H9 (cell line): ENCODE measurements at regions not wholly inside any gene's neighbourhood (a gene's known extent, or its start where the extent isn't known, plus 50 kb on each side); places are given as distances from the start of the nearest gene placed in this dataset.

Source experiments
- DNase-seq: peaks from one replicate; pipeline ENCODE4 v3.0.0-alpha.2; 2017
- H2AFZ ChIP-seq: one replicate; pipeline ENCODE4 v1.6.1; 2013; ENCODE audit warnings: mild to moderate bottlenecking, low read length, control low read depth, moderate library complexity
- H2AK5ac ChIP-seq: 2 replicates; pipeline ENCODE4 v1.6.1; 2013; ENCODE audit warnings: low read length, control low read depth, mixed read lengths; ENCODE audit not compliant: insufficient read length
- H2BK120ac ChIP-seq: one replicate; pipeline ENCODE4 v1.6.1; 2013; ENCODE audit warnings: low read depth, mild to moderate bottlenecking, low read length, control low read depth, inconsistent platforms; ENCODE audit not compliant: poor library complexity, severe bottlenecking
- H2BK12ac ChIP-seq: 2 replicates; pipeline ENCODE4 v1.6.1; 2013; ENCODE audit warnings: low read length, control low read depth, mixed read lengths, low read depth; ENCODE audit not compliant: insufficient read length
- H2BK15ac ChIP-seq: 2 replicates; pipeline ENCODE4 v1.6.1; 2013; ENCODE audit warnings: low read depth, low read length, control low read depth
- H2BK20ac ChIP-seq: one replicate; pipeline ENCODE4 v1.6.1; 2013; ENCODE audit warnings: low read depth, mild to moderate bottlenecking, low read length, control low read depth, inconsistent platforms; ENCODE audit not compliant: poor library complexity, severe bottlenecking
- H2BK5ac ChIP-seq: 2 replicates; pipeline ENCODE4 v1.6.1; 2013; ENCODE audit warnings: low read length, control low read depth, mixed read lengths; ENCODE audit not compliant: insufficient read length
- H3K14ac ChIP-seq: 2 replicates; pipeline ENCODE4 v1.6.1; 2013; ENCODE audit warnings: low read length, control low read depth; ENCODE audit not compliant: insufficient read depth
- H3K18ac ChIP-seq: 2 replicates; pipeline ENCODE4 v1.6.1; 2013; ENCODE audit warnings: low read depth, mild to moderate bottlenecking, mixed read lengths, low read length, control low read depth; ENCODE audit not compliant: insufficient read length
- H3K23ac ChIP-seq: 2 replicates; pipeline ENCODE4 v1.6.1; 2013; ENCODE audit warnings: low read length, control low read depth, mixed read lengths, low read depth; ENCODE audit not compliant: insufficient read length
- H3K23me2 ChIP-seq: 2 replicates; pipeline ENCODE4 v1.6.1; 2013; ENCODE audit warnings: low read depth, mild to moderate bottlenecking, mixed read lengths, low read length, control low read depth; ENCODE audit not compliant: insufficient read length, poor library complexity, severe bottlenecking
- H3K27ac ChIP-seq: 2 replicates; pipeline ENCODE4 v1.5.1; 2013; ENCODE audit warnings: low read length, control low read depth, mixed read lengths, low read depth; ENCODE audit not compliant: insufficient read length
- H3K27me3 ChIP-seq: 2 replicates; pipeline ENCODE4 v1.6.1; 2013; ENCODE audit warnings: low read length, control low read depth, inconsistent platforms; ENCODE audit not compliant: insufficient read depth
- H3K4ac ChIP-seq: 2 replicates; pipeline ENCODE4 v1.6.1; 2013; ENCODE audit warnings: low read depth, mild to moderate bottlenecking, control low read depth, inconsistent platforms, low read length, moderate library complexity
- H3K4me1 ChIP-seq: 2 replicates; pipeline ENCODE4 v1.6.1; 2013; ENCODE audit warnings: low read length, control low read depth, inconsistent platforms; ENCODE audit not compliant: insufficient read depth
- H3K4me2 ChIP-seq: 2 replicates; pipeline ENCODE4 v1.6.1; 2013; ENCODE audit warnings: low read length, control low read depth, mixed read lengths; ENCODE audit not compliant: insufficient read length, insufficient read depth
- H3K56ac ChIP-seq: 2 replicates; pipeline ENCODE4 v1.6.1; 2013; ENCODE audit warnings: low read depth, mild to moderate bottlenecking, mixed read lengths, low read length, control low read depth; ENCODE audit not compliant: insufficient read length
- H3K79me1 ChIP-seq: 2 replicates; pipeline ENCODE4 v1.6.1; 2013; ENCODE audit warnings: low read depth, mild to moderate bottlenecking, moderate library complexity, low read length, control low read depth, inconsistent platforms; ENCODE audit not compliant: insufficient read depth, poor library complexity, severe bottlenecking
- H3K79me2 ChIP-seq: 2 replicates; pipeline ENCODE4 v1.6.1; 2013; ENCODE audit warnings: low read length, control low read depth, inconsistent platforms; ENCODE audit not compliant: insufficient read depth
- H3K9ac ChIP-seq: 2 replicates; pipeline ENCODE4 v1.6.1; 2013; ENCODE audit warnings: low read length, control low read depth, mixed read lengths; ENCODE audit not compliant: insufficient read length; ENCODE audit errors: extremely low read depth
- H3K9me3 ChIP-seq: one replicate; pipeline ENCODE4 v1.6.1; 2013; ENCODE audit warnings: low read depth, low read length, inconsistent platforms; ENCODE audit not compliant: control insufficient read depth
- H3T11ph ChIP-seq: one replicate; pipeline ENCODE4 v1.6.1; 2013; ENCODE audit warnings: mild to moderate bottlenecking, low read length, control low read depth, inconsistent platforms
- H4K20me1 ChIP-seq: one replicate; pipeline ENCODE4 v1.6.1; 2013; ENCODE audit not compliant: control insufficient read depth, insufficient read length, insufficient read depth
- H4K5ac ChIP-seq: 2 replicates; pipeline ENCODE4 v1.6.1; 2013; ENCODE audit warnings: low read depth, mild to moderate bottlenecking, mixed read lengths, low read length, control low read depth; ENCODE audit not compliant: insufficient read length
- H4K8ac ChIP-seq: replicated peaks from 2 replicates; pipeline ENCODE4 v1.6.1; 2013; ENCODE audit warnings: low read length, control low read depth, mixed read lengths, low read depth; ENCODE audit not compliant: insufficient read length
- H4K91ac ChIP-seq: 2 replicates; pipeline ENCODE4 v1.6.1; 2013; ENCODE audit warnings: low read depth, mild to moderate bottlenecking, moderate library complexity, mixed read lengths, low read length, control low read depth; ENCODE audit not compliant: insufficient read length
- H3K27ac Mint-ChIP-seq, 3 experiments: 2 replicates in 2 of 3; 3 replicates in 1 of 3; pipeline ENCODE4 v1.8.0; 2020 to 2021; ENCODE audit warnings: mixed read lengths in 3 of 3, mild to moderate bottlenecking in 1 of 3, moderate library complexity in 1 of 3
- H3K27me3 Mint-ChIP-seq: 2 replicates; pipeline ENCODE4 v1.8.0; 2021; ENCODE audit warnings: low read depth, mild to moderate bottlenecking, moderate library complexity, mixed read lengths
- H3K36me3 Mint-ChIP-seq, 3 experiments: 2 replicates in 2 of 3; 3 replicates in 1 of 3; pipeline ENCODE4 v1.8.0; 2020 to 2021; ENCODE audit warnings: low read depth in 3 of 3, mixed read lengths in 3 of 3; ENCODE audit not compliant: insufficient read depth in 1 of 3
- H3K4me1 Mint-ChIP-seq, 2 experiments: 2 replicates each; pipeline ENCODE4 v1.8.0; 2020; ENCODE audit warnings: mixed read lengths in 2 of 2
- H3K4me3 Mint-ChIP-seq, 2 experiments: 2 replicates in 1 of 2; 3 replicates in 1 of 2; pipeline ENCODE4 v1.8.0; 2020 to 2021; ENCODE audit warnings: mild to moderate bottlenecking in 2 of 2, mixed read lengths in 2 of 2, moderate library complexity in 1 of 2
- H3K9me3 Mint-ChIP-seq, 2 experiments: 2 replicates in 1 of 2; 3 replicates in 1 of 2; pipeline ENCODE4 v1.8.0; 2020; ENCODE audit warnings: mild to moderate bottlenecking in 2 of 2, mixed read lengths in 2 of 2, moderate library complexity in 1 of 2
- CTCF ChIP-seq: fragments of 200-600 bp; sonication (generic); conservative IDR thresholded peaks from 3 replicates; pipeline ENCODE4 v1.8.0; 2021; ENCODE audit warnings: antibody characterized with exemption, mild to moderate bottlenecking
- WGBS: extraction: QIAGEN DNeasy Blood & Tissue Kit; methylation state at CpG from one replicate; pipeline ENCODE4 v1.1.7; 2013; ENCODE audit warnings: missing lambda C conversion rate, low lambda C conversion rate, mixed read lengths; ENCODE audit not compliant: insufficient read length; ENCODE audit errors: extremely low coverage; 5-methylcytosine and 5-hydroxymethylcytosine counted together

GRCh38 chr6:148118244-148118643 is 224.4 kb upstream of the SASH1 start:
- no peak overlapping the region for H3T11ph ChIP-seq
- peaks cover 3% of the 10 kb centered on the region; the same call in 1 of the 2 replicates for H3K4me1 ChIP-seq
- H3K79me1 ChIP-seq: no peaks in the 10 kb centered on the region
- H3K9me3 ChIP-seq: no peaks in the 10 kb centered on the region
- Mint-ChIP-seq H3K9me3 (no peaks in the 10 kb centered on the region), H3K36me3 (no peaks in the 10 kb centered on the region), H3K27ac (no peak overlapping the region), H3K4me3 (no peak overlapping the region), H3K27me3 (no peaks in the 10 kb centered on the region), H3K4me1 (peaks cover 6 to 13% of the 10 kb centered on the region in 2 experiments)
- DNase-seq: no peak
- H3K23ac ChIP-seq: no peak overlapping the region
- H3K4ac ChIP-seq: no peak overlapping the region
- H2BK5ac ChIP-seq: no peak overlapping the region
- TF ChIP-seq CTCF: no peak
- no peaks in the 10 kb centered on the region for H4K20me1 ChIP-seq
- no peak overlapping the region for H2AK5ac ChIP-seq
- H4K5ac ChIP-seq: no peak overlapping the region
- no peak overlapping the region for H2BK20ac ChIP-seq
- H2BK12ac ChIP-seq: no peak overlapping the region
- H4K8ac ChIP-seq: no peak overlapping the region
- H3K9ac ChIP-seq: no peak overlapping the region
- H3K23me2 ChIP-seq: no peaks in the 10 kb centered on the region
- WGBS: no CpG with 5 or more reads among the region's 1 CpG
- no peak overlapping the region for H3K56ac ChIP-seq
- no peak overlapping the region for H3K27ac ChIP-seq
- H4K91ac ChIP-seq: no peak overlapping the region
- H2BK15ac ChIP-seq: no peak overlapping the region
- H3K14ac ChIP-seq: no peak overlapping the region
- H3K79me2 ChIP-seq: no peaks in the 10 kb centered on the region
- no peaks in the 10 kb centered on the region for H3K27me3 ChIP-seq
- H3K4me2 ChIP-seq: no peak overlapping the region
- H3K18ac ChIP-seq: no peak overlapping the region
- H2AFZ ChIP-seq: no peak overlapping the region
- no peak overlapping the region for H2BK120ac ChIP-seq
